Fibroblast of the aortic adventitia (primary cell): ENCODE measurements at regions not wholly inside any gene's neighbourhood (a gene's known extent, or its start where the extent isn't known, plus 50 kb on each side); places are given as distances from the start of the nearest gene placed in this dataset.

Experiments used
- DNase-seq: peaks from one replicate; pipeline ENCODE4 v3.0.0-alpha.2; 2010; ENCODE audit warnings: low read depth
- H3K4me3 ChIP-seq: 2 replicates; pipeline ENCODE4 v1.5.1; 2011; ENCODE audit warnings: low read depth, mild to moderate bottlenecking, control low read depth, low read length, moderate library complexity
- TF ChIP-seq, protein P1 (sequence below): IDR thresholded peaks from 2 replicates; pipeline ENCODE4 v1.5.1; 2011; ENCODE audit warnings: mild to moderate bottlenecking, low read length, control low read depth, inconsistent platforms; ENCODE audit not compliant: insufficient read depth

DNA sequence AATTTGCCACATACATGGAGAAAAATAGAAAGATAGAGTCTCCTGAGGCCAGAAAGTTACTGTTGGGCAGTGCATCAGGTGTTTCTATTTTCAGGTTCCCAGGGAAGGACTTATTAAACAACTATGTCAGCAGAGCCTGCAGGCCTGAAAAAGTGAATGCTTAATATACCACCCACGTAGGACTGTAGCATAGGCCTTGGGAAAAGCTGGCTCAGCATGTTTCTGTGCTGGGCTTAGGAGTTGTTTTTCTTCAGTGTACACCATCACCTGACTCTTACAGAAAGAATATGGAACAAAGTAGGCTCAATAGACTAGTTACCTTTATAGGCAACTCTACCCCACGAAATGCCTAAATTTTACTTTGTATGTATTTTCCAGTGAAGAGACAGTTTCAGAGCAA lies 1385.9 kb downstream of the FAM133A start:
- TF ChIP-seq, protein P1, sequence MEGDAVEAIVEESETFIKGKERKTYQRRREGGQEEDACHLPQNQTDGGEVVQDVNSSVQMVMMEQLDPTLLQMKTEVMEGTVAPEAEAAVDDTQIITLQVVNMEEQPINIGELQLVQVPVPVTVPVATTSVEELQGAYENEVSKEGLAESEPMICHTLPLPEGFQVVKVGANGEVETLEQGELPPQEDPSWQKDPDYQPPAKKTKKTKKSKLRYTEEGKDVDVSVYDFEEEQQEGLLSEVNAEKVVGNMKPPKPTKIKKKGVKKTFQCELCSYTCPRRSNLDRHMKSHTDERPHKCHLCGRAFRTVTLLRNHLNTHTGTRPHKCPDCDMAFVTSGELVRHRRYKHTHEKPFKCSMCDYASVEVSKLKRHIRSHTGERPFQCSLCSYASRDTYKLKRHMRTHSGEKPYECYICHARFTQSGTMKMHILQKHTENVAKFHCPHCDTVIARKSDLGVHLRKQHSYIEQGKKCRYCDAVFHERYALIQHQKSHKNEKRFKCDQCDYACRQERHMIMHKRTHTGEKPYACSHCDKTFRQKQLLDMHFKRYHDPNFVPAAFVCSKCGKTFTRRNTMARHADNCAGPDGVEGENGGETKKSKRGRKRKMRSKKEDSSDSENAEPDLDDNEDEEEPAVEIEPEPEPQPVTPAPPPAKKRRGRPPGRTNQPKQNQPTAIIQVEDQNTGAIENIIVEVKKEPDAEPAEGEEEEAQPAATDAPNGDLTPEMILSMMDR, result no peak
- no peak for DNase-seq
- no peak overlapping the region for H3K4me3 ChIP-seq

DNA sequence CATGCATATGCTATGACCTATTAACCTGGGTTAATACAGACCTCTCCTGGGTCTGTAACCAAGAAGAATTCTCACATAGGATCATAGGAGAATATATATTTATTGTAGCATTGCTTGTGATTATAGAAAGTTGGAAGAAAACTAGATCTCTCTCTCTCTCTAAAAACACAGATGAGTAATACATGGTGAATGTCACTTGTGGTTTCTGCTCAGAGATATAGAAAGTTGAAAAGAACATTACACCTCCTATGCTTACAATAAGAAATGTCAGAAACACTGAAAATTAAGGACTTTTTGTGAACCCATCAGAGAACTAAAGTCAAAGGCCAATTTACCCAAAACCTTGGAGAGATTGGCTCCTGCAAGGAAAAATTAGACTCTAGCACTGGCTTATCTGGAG lies 1389.5 kb downstream of the FAM133A start:
- TF ChIP-seq, protein P1, result no peak
- peak; percentile 55 for DNase-seq
- H3K4me3 ChIP-seq, result no peak overlapping the region

DNA sequence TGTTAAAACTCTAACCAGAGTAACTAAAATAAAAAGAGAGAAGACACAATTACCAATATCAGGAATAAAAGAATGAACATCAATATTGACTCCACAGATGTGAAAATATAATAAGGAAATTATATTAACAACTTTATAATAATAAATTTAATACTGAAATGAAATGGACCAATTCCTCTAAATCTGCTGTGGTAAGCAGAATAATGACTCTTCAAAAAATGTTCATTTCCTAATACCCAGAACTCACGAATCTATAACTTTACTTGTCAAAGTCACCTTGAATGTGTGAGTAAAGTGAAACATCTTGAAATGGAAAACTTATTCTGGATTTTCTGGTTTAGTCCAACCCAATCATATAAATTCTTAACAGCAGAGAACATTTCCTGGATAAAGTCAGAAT lies 1391.1 kb downstream of the FAM133A start:
- DNase-seq, result no peak
- TF ChIP-seq, protein P1, result no peak
- H3K4me3 ChIP-seq, result no peak overlapping the region

DNA sequence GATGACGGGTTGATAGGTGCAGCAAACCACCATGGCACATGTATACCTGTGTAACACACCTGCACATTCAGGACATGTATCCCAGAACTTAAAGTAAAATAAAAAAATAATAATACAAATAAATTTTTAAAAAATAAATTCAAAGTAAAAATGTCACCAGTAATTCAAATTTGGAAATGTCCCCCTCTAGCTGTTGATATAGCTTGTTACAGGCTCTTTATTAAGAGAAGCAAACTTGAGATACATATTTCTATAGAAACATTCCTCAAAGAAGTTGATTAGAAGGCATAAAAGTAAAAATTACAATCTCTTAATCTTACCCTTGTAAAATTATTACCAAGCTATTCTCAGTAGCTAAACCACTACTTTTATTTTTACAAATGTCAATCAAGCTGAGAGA lies 1397.0 kb downstream of the FAM133A start:
- H3K4me3 ChIP-seq, result no peak overlapping the region
- TF ChIP-seq, protein P1, result peak; percentile 41
- DNase-seq, result peak; percentile 19

DNA sequence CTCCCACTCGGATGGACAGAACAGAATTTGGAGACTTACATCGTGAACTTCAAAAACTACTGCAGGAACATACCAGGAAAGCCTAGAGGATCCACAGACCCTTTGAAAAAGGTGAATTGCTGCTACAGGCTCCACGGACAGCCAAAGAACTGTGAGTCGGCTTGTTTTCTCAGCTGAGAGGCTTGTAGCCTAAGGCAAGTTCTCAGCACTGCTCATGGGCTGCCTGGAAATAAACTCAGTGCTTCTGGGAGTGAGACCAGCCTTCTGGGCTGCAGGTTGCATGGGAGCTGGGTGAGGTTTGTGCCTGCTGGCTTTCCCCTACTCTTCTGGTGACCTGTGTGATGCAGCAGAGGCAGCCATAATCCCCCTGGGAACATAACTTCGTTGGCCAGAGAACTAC lies 1397.6 kb downstream of the FAM133A start:
- peak; percentile 11 for DNase-seq
- TF ChIP-seq, protein P1, result no peak
- H3K4me3 ChIP-seq, result no peak overlapping the region

DNA sequence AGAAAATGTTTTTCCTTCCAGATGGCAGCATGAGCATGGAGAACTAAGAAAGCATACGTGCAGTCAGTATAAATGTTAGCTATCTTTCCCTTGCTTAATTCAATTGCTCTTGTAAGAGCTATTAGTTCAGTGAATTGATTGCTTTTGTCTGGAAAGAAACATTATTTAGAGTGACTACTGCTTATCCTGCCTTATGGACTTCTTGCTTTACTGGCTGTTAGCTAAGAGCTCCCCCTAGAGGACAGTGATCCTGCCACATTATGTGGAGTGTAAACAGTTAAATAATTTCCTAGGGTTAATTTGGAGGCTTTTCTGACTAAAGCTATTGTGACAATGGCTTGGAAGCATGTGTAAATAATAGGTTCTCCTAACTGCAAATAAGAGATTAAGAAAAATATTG lies 1402.4 kb downstream of the FAM133A start:
- peak; percentile 51 for DNase-seq

More for the DNA sequence above, 1402.4 kb downstream of the FAM133A start:
- TF ChIP-seq, protein P1, result peak; percentile 69
- H3K4me3 ChIP-seq, result no peak overlapping the region
